GM21737 (cell line): ENCODE measurements at regions not wholly inside any gene's neighbourhood (a gene's known extent, or its start where the extent isn't known, plus 50 kb on each side); places are given as distances from the start of the nearest gene placed in this dataset.

Source experiments
- ATAC-seq: cut with Tn5 transposase; IDR thresholded peaks from one replicate; pipeline ENCODE4 v1.9.1; 2021; ENCODE audit warnings: mild to moderate bottlenecking, moderate library complexity; ENCODE audit not compliant: unreplicated experiment

GRCh38 chr4:96093563-96093962 lies 253.7 kb downstream of the PDHA2 start:
- ATAC-seq: no peak

- ATAC-seq: no peak
Measured at GRCh38 chr4:96094183-96094582, 254.3 kb downstream of the PDHA2 start.

- ATAC-seq: no peak
Measured at GRCh38 chr4:96097040-96097607, 257.2 kb downstream of the PDHA2 start.

- ATAC-seq: no peak
Measured at GRCh38 chr4:96097693-96098092, 257.8 kb downstream of the PDHA2 start.

GRCh38 chr4:96099031-96099430 lies 259.1 kb downstream of the PDHA2 start:
- ATAC-seq: no peak

GRCh38 chr4:96102541-96103026 lies 262.7 kb downstream of the PDHA2 start:
- no peak for ATAC-seq

GRCh38 chr4:96103086-96103485 lies 263.2 kb downstream of the PDHA2 start:
- no peak for ATAC-seq

GRCh38 chr4:96108146-96108545 lies 268.3 kb downstream of the PDHA2 start:
- ATAC-seq: no peak

GRCh38 chr4:96112631-96113030 lies 272.7 kb downstream of the PDHA2 start:
- ATAC-seq: no peak

GRCh38 chr4:96120206-96120605 lies 280.3 kb downstream of the PDHA2 start:
- ATAC-seq: no peak

- ATAC-seq: no peak
Measured at GRCh38 chr4:96126227-96126626, 286.3 kb downstream of the PDHA2 start.

GRCh38 chr4:96131186-96131585 lies 291.3 kb downstream of the PDHA2 start:
- ATAC-seq: no peak

GRCh38 chr4:96134806-96135205 lies 294.9 kb downstream of the PDHA2 start:
- ATAC-seq: no peak

- no peak for ATAC-seq
Measured at GRCh38 chr4:96136056-96136455, 296.2 kb downstream of the PDHA2 start.

- no peak for ATAC-seq
Measured at GRCh38 chr4:96139251-96139929, 299.5 kb downstream of the PDHA2 start.

- no peak for ATAC-seq
Measured at GRCh38 chr4:96145601-96146000, 305.7 kb downstream of the PDHA2 start.

GRCh38 chr4:96146686-96147085 lies 306.8 kb downstream of the PDHA2 start:
- ATAC-seq: no peak

- ATAC-seq: no peak
Measured at GRCh38 chr4:96149894-96150293, 310.0 kb downstream of the PDHA2 start.

- no peak for ATAC-seq
Measured at GRCh38 chr4:96150466-96150865, 310.6 kb downstream of the PDHA2 start.

GRCh38 chr4:96152824-96153223 lies 312.9 kb downstream of the PDHA2 start:
- no peak for ATAC-seq

GRCh38 chr4:96154676-96155075 lies 314.8 kb downstream of the PDHA2 start:
- no peak for ATAC-seq

GRCh38 chr4:96162636-96163035 lies 322.7 kb downstream of the PDHA2 start:
- ATAC-seq: no peak
